Right lobe of liver (tissue), 4 donors: ENCODE measurements at regions not wholly inside any gene's neighbourhood (a gene's known extent, or its start where the extent isn't known, plus 50 kb on each side); places are given as distances from the start of the nearest gene placed in this dataset.

ENCODE experiments used
- POLR2A ChIP-seq: fragments of 450-650 bp; IDR thresholded peaks from one replicate; pipeline ENCODE4 v1.6.1; 2017; ENCODE audit warnings: antibody characterized with exemption, mild to moderate bottlenecking
- TF ChIP-seq, protein P1 (sequence below), 4 donors: fragments of 200-600 bp in 3 of 4; fragments of 450-650 bp in 1 of 4; IDR thresholded peaks; one replicate each; pipeline versions ENCODE4 v1.5.1 to v1.8.0; 2016 to 2022; ENCODE audit warnings: antibody characterized with exemption in 4 of 4, mild to moderate bottlenecking in 2 of 4
- donor health status: DM: no; HTN: no; CAD: no.
- donor health status: DM: no; HTN: no; CAD: no.
- donor health status: DM: no; HTN: yes; CAD: no.

DNA sequence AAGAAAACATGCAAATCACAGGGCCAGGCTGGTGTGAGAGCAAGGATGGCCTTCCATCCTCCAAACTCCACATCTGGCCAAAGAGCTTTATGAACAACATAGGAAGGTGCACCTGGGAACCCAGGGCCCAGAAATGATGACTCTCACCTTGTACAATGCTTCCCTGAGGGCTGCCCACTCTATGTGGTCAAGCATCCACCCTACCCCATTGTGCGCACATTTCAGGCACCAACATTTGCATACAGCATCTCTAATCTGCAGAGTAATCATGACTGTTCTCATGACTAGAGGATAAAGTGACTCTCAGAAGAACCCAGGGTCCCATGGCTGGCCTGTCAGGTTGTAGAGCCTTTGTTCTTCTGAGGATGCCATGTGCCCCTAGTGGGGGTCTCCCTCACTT, 57.2 kb upstream of the NTF3 start:
- TF ChIP-seq, protein P1, sequence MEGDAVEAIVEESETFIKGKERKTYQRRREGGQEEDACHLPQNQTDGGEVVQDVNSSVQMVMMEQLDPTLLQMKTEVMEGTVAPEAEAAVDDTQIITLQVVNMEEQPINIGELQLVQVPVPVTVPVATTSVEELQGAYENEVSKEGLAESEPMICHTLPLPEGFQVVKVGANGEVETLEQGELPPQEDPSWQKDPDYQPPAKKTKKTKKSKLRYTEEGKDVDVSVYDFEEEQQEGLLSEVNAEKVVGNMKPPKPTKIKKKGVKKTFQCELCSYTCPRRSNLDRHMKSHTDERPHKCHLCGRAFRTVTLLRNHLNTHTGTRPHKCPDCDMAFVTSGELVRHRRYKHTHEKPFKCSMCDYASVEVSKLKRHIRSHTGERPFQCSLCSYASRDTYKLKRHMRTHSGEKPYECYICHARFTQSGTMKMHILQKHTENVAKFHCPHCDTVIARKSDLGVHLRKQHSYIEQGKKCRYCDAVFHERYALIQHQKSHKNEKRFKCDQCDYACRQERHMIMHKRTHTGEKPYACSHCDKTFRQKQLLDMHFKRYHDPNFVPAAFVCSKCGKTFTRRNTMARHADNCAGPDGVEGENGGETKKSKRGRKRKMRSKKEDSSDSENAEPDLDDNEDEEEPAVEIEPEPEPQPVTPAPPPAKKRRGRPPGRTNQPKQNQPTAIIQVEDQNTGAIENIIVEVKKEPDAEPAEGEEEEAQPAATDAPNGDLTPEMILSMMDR (IDR thresholded peaks at IDR 0.05): no peak
- TF ChIP-seq POLR2A: no peak
